Bronchial epithelial cell (primary cell): ENCODE measurements at regions not wholly inside any gene's neighbourhood (a gene's known extent, or its start where the extent isn't known, plus 50 kb on each side); places are given as distances from the start of the nearest gene placed in this dataset.

ENCODE experiments used
- DNase-seq: peaks from one replicate; pipeline ENCODE4 v3.0.0-alpha.2; 2010; ENCODE audit warnings: low read depth
- FAIRE-seq: peaks from 2 replicates; lab custom pipeline; 2011; peaks lifted over from hg19 to GRCh38; lab: Jason Lieb, UNC
- H3K27me3 ChIP-seq: 2 replicates; pipeline ENCODE4 v1.5.1; 2011; ENCODE audit warnings: low read length; ENCODE audit not compliant: control insufficient read depth, insufficient read depth
- H3K36me3 ChIP-seq: 2 replicates; pipeline ENCODE4 v1.5.1; 2011; ENCODE audit warnings: low read length; ENCODE audit not compliant: control insufficient read depth, insufficient read depth
- H3K4me3 ChIP-seq: 2 replicates; pipeline ENCODE4 v1.5.1; 2011; ENCODE audit warnings: mild to moderate bottlenecking, low read depth, low read length, control low read depth
- TF ChIP-seq, protein P1 (sequence below): IDR thresholded peaks from 2 replicates; pipeline ENCODE4 v1.5.1; 2011; ENCODE audit warnings: mild to moderate bottlenecking, moderate library complexity, low read length, control low read depth, inconsistent platforms; ENCODE audit not compliant: insufficient read depth, severe bottlenecking

GRCh38 chr4:19126903-19127302, 1105.3 kb upstream of the LCORL start:
- TF ChIP-seq, protein P1, sequence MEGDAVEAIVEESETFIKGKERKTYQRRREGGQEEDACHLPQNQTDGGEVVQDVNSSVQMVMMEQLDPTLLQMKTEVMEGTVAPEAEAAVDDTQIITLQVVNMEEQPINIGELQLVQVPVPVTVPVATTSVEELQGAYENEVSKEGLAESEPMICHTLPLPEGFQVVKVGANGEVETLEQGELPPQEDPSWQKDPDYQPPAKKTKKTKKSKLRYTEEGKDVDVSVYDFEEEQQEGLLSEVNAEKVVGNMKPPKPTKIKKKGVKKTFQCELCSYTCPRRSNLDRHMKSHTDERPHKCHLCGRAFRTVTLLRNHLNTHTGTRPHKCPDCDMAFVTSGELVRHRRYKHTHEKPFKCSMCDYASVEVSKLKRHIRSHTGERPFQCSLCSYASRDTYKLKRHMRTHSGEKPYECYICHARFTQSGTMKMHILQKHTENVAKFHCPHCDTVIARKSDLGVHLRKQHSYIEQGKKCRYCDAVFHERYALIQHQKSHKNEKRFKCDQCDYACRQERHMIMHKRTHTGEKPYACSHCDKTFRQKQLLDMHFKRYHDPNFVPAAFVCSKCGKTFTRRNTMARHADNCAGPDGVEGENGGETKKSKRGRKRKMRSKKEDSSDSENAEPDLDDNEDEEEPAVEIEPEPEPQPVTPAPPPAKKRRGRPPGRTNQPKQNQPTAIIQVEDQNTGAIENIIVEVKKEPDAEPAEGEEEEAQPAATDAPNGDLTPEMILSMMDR = no peak
- no peak for DNase-seq
- FAIRE-seq = no peak
- no peaks in the 10 kb centered on the region for H3K36me3 ChIP-seq
- no peaks in the 10 kb centered on the region for H3K27me3 ChIP-seq
- H3K4me3 ChIP-seq = no peak overlapping the region

DNA sequence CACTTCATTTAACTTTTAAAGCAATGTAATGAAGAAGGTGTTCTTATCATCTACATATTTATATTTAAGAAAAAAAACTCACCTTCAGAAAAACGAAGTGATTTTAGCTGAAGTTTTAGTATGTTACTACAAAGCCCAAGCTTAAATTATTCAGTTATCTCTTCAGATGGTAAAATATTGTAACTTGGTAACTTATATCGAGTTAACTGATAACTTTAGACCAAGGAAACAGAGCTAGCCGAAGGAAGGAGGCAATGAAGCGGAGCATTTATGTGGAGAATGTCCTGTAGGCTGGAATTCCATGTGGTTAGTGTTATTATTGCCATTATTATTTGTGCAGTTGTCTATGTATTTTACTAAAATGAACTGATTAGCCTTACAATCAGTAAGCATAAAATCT, 1102.1 kb upstream of the LCORL start:
- Histone ChIP-seq H3K36me3 (no peaks in the 10 kb centered on the region), H3K27me3 (no peaks in the 10 kb centered on the region), H3K4me3 (no peak overlapping the region)
- TF ChIP-seq, protein P1 = no peak
- FAIRE-seq = no peak
- DNase-seq = no peak

DNA sequence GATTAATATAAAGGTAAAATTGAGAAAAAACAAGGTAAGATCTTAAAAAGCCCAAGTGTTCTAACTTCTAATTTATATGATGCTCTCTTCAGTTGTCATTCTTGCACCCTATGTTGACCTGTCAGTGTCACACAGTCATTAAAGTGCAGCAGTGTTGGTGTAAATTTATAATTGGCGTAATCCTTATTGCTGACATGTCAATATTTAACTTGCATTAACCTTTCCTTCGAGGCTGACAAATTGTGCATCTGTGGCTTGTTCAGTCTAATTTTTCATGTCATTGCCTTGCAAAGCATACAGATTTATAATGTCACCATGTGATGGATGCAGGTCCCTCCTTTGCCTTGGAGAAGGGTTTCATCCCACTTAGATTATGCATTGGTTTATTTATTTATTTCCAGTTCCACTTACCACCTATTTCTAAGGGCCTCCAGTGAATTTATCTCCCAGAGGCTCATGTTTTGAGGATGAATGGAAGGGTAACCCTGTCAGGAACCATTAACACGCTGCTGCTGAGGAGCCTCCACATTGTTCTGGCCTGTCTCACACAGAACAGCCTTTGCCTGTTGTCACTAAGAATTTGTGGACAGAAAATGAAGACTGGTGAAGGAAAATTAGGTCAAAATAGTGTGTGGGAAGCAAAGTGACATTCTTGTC, 1098.5 kb upstream of the LCORL start:
- FAIRE-seq (no peak), DNase-seq (no peak)
- Histone ChIP-seq H3K4me3 (no peak overlapping the region), H3K36me3 (no peaks in the 10 kb centered on the region), H3K27me3 (no peaks in the 10 kb centered on the region)
- TF ChIP-seq, protein P1 = no peak

DNA sequence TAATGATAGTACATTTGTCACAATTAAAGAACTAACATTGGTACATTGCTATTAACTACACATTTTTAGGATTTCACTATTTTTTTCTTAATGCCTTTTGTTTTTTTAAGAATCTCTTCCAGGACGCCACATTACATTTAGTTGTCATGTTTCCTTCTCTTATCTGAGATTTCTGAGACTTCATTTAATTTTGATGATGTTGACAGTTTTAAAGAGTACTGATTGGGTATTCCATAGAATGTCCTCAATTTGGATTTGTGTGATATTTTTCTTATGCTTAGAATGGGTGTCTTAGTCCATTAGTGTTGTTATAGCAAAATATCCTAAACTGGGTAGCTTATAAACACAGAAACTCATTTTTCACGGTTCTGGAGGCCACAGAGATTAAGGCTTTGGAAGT, 1095.5 kb upstream of the LCORL start:
- no peaks in the 10 kb centered on the region for H3K27me3 ChIP-seq
- no peaks in the 10 kb centered on the region for H3K36me3 ChIP-seq
- FAIRE-seq (no peak), DNase-seq (no peak)
- no peak overlapping the region for H3K4me3 ChIP-seq
- TF ChIP-seq, protein P1 = no peak

- Histone ChIP-seq H3K27me3 (no peaks in the 10 kb centered on the region), H3K36me3 (no peaks in the 10 kb centered on the region), H3K4me3 (no peak overlapping the region)
- DNase-seq = no peak
- no peak for FAIRE-seq
- TF ChIP-seq, protein P1 = no peak
Observed at GRCh38 chr4:19104176-19104575, 1082.6 kb upstream of the LCORL start.
